IPS-NIHi7 (cell line): ENCODE measurements at regions not wholly inside any gene's neighbourhood (a gene's known extent, or its start where the extent isn't known, plus 50 kb on each side); places are given as distances from the start of the nearest gene placed in this dataset.

ENCODE experiments used
- DNase-seq: peaks from one replicate; pipeline ENCODE4 v3.0.0; 2012; ENCODE audit warnings: mixed read lengths; ENCODE audit errors: extremely low spot score

GRCh38 chr1:55512466-55512865 lies 297.3 kb upstream of the USP24 start:
- no peak for DNase-seq

DNA sequence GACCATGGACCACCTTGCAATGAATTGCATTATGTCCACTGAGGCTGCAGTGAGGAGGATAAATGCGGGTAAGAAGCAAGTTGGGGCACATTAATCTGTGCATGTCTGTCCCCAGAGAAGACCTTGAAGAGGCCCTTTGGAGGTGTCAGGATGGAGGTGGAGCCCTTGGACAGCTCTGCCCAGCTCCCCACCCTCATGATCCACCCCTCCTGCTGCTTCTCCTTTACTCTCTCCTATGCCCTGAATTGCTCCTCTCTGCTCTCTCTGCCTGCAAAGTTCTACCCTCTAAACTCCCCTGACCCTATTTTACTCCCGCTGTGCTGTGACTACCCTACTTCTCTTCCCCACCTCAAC lies 292.4 kb upstream of the USP24 start:
- no peak for DNase-seq

DNA sequence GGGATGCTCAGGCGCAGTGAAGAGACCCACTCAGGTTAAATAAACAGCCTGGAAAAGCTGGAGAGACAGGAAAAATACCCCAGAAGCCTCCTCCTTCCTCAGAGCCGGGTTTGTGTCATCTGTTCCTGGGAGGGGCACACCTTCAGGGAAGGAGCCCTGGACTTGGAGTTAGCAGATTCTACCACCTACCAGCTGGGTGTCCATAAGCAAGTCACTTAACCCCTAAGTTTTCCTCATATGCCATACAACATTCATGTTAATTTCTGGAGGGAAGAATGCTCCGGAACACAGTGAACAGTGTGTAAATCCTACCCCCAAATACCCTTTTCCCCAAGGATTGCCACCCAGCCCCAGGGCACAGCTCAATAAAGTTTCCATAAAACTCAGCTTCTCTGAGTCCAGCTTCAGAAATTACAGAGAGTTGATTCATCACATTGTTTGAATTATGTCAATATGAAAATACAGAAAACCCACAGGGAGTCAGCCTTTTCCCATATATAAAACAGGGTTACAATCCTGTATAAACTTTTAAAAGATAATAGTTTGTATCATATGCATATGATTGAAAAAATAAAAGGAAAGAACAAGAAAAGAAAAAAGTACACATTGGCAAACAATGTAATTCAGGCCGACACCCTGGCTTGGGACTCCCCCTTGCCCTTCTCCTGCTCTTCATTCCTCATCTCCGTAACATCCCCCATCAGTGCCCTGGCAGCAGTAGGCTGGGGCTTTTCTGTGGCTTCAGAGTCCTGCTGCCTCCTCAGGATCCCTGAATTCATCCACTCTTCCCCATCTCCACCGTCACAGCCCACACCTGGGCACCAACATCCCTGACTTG lies 291.8 kb upstream of the USP24 start:
- DNase-seq = no peak

DNA sequence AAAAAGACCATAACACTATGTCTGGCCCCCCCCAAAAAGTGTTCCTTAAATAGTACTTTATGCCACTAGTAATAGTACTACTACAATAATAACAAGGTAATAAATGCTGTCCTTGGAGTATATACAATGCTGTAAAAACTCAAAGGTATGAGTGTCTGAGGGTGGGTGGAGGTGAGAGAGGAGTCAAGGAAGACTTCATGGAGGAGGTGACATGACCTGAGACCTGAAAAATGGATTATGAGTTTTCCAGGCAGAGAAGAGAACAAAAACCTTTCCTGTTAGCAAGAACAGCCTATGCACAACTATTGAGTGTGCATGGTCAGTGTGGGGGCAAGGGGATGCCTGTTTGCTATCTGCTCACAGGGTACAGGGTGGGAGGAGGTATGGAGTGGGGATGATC lies 290.2 kb upstream of the USP24 start:
- DNase-seq = no peak

- DNase-seq = no peak
Observed at GRCh38 chr1:55504306-55504731, 289.2 kb upstream of the USP24 start.

- DNase-seq = no peak
Observed at GRCh38 chr1:55503663-55504305, 288.6 kb upstream of the USP24 start.

DNA sequence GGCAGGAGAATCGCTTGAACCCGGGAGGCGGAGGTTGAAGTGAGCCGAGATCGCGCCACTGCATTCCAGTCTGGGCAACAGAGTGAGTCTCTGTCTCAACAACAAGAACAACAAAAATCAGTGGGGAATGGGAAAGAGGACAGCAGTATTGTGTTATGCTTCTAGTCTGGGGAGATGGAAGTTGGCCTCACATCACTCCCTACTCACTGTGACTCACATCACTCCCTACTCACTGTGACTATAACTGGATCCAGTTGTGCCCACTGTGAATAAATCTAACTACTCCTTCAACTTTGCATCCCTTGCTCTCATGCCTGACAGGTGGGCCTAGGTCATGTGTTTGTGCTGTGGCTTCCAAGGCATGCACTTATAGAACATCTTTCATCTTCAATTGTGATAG lies 285.4 kb upstream of the USP24 start:
- DNase-seq = no peak

- DNase-seq = no peak
Observed at GRCh38 chr1:55490547-55490946, 275.4 kb upstream of the USP24 start.

- DNase-seq = no peak
Observed at GRCh38 chr1:55484173-55484572, 269.0 kb upstream of the USP24 start.

DNA sequence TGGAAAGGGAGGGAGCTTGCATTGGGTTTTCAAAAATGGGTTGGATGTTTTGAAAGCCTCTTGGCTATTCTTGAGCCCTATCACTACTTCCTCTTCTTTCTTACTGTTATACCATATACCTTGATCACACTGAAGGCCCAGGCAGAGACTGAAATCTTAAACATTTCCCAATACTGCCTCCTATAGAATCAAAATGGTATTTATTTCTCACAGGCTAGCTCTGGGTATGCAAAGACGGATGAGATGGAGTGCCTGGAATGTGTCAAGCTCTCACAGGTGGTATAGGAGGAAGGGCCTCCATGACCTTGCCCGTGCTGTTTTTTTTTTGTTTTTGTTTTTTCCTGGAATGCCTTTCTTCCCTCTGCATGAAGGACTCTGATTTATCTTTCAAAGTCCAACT lies 268.4 kb upstream of the USP24 start:
- peak; percentile 56 for DNase-seq

- no peak for DNase-seq
Observed at GRCh38 chr1:55481634-55482033, 266.5 kb upstream of the USP24 start.

DNA sequence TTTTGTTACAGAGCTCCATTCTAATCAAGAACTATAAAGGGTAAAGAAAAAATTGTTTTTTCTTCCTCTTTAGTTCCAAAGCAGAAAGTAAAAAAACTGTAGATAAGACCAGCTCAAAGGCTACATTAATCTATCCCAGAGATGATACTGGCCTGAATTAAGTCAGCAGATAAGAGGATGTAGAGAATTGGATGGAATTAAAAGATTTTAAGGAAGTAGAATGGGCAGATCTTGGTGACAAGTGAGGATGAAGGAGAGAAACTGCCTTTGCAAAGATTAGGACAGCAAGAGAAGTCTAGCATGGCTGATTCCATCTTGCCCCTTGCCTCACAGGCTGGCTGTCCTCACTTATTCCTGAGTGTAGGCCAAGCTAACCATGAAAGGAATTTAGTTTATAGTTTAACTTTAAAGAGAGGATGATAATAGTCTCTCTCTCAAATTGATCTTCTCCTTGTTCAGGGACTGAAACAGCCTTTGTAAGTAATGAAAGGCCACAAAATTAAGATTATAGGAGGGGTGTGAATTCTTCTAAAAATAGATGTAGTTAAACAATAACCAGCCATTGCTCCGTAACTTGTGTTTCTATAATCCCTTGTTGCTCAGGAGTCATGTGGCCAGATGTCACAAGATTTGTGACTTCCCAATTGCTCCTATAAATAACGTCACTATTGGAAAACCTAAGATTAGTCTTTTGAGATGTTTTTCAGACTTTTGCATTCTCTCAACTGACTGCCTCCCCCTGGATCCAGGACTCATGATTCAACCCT lies 265.0 kb upstream of the USP24 start:
- no peak for DNase-seq

- DNase-seq = peak; percentile 23
Observed at GRCh38 chr1:55478742-55479141, 263.6 kb upstream of the USP24 start.

GRCh38 chr1:55477953-55478352 lies 262.8 kb upstream of the USP24 start:
- no peak for DNase-seq

- no peak for DNase-seq
Observed at GRCh38 chr1:55476445-55477015, 261.4 kb upstream of the USP24 start.

DNA sequence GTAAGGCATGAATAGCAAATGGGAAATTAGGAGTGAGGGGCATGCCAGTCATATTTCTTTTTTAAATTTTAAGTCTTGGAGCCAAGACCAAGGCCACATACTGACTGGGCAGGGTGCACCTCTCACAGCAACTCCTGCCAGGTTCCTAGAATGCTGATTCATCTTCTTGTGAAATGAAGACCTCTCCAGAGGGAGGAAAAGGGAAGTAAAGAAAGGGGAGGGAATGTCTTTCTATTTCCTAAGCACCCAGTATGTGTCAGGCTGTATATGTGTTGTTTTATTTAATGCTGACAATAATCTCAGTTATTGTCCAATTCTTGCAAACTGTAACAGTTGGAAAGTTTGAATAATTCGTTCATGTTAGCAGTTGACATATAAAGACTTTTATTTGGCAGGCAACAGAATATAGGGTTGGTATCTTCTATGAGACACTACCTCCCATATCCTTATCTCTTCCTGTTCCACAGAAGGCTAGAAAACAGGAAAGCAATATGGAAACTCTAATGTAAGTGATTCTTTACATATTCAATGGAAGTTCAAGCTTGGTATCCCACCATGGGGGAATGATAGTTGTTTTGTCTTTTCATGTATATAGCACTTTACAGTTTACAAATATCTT lies 259.1 kb upstream of the USP24 start:
- no peak for DNase-seq

- no peak for DNase-seq
Observed at GRCh38 chr1:55473661-55474060, 258.5 kb upstream of the USP24 start.

- peak; percentile 49 for DNase-seq
Observed at GRCh38 chr1:55472784-55473183, 257.6 kb upstream of the USP24 start.

DNA sequence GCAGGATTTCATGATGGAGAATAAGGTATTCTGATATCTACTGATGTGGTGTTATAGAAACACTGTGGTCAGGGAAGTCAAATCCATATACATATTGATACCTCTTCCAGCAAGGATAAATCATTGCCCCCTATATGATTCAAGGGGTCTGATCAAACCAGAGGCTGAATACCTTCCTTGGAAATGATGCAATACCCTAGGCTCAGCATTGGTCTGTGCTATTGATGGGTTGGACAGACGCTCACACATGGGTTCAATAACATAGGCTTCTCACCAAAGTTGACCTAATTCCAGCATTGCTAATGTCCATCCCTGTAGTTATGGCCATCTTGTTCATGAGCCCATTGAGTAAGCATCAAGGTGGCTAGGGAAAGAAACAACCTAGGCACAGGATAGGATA lies 257.0 kb upstream of the USP24 start:
- no peak for DNase-seq

DNA sequence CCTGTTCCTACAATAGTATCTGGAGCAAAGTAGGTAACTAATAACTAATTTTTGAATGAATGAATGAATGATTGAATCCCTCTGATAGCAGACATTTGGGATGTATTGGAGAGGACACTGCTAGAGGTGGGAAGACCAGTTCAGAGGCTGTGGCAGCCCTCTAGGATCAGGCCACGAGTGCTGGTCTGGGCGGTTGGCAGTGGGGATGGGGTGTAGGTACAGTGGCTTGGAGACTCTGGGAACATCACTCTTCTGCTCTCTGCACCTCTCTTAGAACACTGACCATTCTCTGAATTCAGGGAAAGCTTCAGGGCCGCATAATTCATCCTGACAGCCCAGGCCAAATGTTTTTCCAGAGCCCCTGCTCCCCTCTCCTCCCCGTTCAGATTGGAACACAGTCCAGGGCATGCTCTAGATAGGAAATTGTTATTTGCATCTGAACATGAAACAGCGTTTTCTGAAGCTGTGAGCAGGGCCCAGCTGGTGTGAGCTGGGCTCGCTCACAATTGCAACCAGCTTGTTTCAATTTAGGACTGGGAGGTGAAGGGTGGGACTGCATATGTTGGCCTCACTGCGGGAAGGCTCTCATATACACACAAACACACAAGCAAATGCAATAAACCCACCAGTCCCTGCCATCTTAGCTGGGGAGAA lies 253.1 kb upstream of the USP24 start:
- DNase-seq = no peak

GRCh38 chr1:55466921-55467320 lies 251.8 kb upstream of the USP24 start:
- no peak for DNase-seq
